Bronchial epithelial cell (primary cell): ENCODE measurements at regions not wholly inside any gene's neighbourhood (a gene's known extent, or its start where the extent isn't known, plus 50 kb on each side); places are given as distances from the start of the nearest gene placed in this dataset.

Experiments used
- DNase-seq: peaks from one replicate; pipeline ENCODE4 v3.0.0-alpha.2; 2010; ENCODE audit warnings: low read depth
- FAIRE-seq: peaks from 2 replicates; lab custom pipeline; 2011; peaks lifted over from hg19 to GRCh38; lab: Jason Lieb, UNC
- H3K27me3 ChIP-seq: 2 replicates; pipeline ENCODE4 v1.5.1; 2011; ENCODE audit warnings: low read length; ENCODE audit not compliant: control insufficient read depth, insufficient read depth
- H3K36me3 ChIP-seq: 2 replicates; pipeline ENCODE4 v1.5.1; 2011; ENCODE audit warnings: low read length; ENCODE audit not compliant: control insufficient read depth, insufficient read depth
- H3K4me3 ChIP-seq: 2 replicates; pipeline ENCODE4 v1.5.1; 2011; ENCODE audit warnings: mild to moderate bottlenecking, low read depth, low read length, control low read depth
- CTCF ChIP-seq: IDR thresholded peaks from 2 replicates; pipeline ENCODE4 v1.5.1; 2011; ENCODE audit warnings: mild to moderate bottlenecking, moderate library complexity, low read length, control low read depth, inconsistent platforms; ENCODE audit not compliant: insufficient read depth, severe bottlenecking

GRCh38 chr1:213440766-213441165 lies 389.7 kb downstream of the RPS6KC1 start:
- DNase-seq: no peak
- H3K36me3 ChIP-seq: no peaks in the 10 kb centered on the region
- no peak for FAIRE-seq

GRCh38 chr1:213443415-213443814 lies 392.4 kb downstream of the RPS6KC1 start:
- DNase-seq: peak; percentile 91
- no peak for TF ChIP-seq CTCF
- Histone ChIP-seq H3K36me3 (no peaks in the 10 kb centered on the region), H3K4me3 (no peak overlapping the region), H3K27me3 (peaks cover 2% of the 10 kb centered on the region)
- FAIRE-seq: no peak

More at GRCh38 chr1:213440766-213441165, 389.7 kb downstream of the RPS6KC1 start:
- peaks cover 2% of the 10 kb centered on the region for H3K27me3 ChIP-seq
- TF ChIP-seq CTCF: no peak
- no peak overlapping the region for H3K4me3 ChIP-seq

DNA sequence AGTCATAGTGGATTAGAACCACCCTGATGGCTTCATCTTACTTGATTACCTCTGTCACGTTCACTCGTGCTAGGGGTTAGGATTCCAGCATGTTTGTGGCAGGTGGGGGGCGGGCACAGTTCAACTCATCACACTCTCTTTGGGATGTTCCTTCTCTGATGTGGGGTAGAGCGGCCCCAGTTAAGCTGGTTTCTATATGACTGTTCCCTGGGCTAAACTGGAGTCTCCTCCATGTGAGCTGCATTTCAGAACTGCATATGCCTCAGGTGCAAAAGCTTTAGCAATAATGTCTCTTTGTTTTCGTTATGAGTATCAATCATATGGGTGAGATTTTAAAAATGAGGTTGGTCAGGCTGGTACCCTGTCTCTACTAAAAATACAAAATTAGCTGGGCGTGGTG lies 393.2 kb downstream of the RPS6KC1 start:
- FAIRE-seq (no peak), DNase-seq (no peak)
- no peak overlapping the region for H3K4me3 ChIP-seq
- H3K36me3 ChIP-seq: no peaks in the 10 kb centered on the region
- H3K27me3 ChIP-seq: peaks cover 2% of the 10 kb centered on the region
- TF ChIP-seq CTCF: no peak

DNA sequence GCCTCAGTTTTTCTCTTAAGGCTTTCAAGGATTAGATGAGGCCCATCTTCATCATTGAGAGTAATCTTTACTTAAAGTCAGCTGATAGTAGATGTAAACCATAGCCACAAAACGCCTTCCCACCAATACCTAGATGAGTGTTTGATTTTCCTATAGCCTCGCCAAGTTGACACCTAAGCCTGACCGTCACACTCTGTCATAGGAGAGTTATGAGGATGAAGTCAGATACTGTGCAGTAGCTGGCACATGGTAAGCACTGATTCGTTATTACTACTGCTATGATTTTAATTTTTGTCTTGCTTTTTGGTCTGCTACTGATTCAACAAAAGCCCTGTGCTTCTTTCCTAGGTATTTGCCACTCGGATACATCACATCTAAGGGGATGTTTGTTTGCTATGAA lies 395.5 kb downstream of the RPS6KC1 start:
- FAIRE-seq (no peak), DNase-seq (peak; percentile 24)
- no peaks in the 10 kb centered on the region for H3K36me3 ChIP-seq
- TF ChIP-seq CTCF: no peak
- peaks cover 2% of the 10 kb centered on the region for H3K27me3 ChIP-seq
- no peak overlapping the region for H3K4me3 ChIP-seq

DNA sequence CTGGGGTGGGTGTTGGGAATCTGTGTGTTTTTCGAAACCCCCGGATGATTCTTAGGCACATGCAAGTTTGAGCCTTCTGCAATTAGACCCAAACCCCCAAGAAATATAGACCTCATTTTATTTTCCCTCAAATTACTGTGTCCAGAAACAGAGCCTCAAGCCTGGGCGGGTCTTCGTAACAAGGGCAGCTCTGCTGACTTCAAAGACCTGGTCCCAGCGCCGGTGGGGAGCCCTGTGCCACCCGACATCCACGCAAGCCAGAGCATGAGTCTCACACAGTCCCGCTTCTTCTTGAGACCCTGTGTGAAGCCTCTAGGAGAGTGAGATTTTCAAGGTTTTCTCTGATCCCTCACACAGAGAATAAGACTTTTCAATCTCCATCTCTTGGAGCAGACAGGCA lies 397.3 kb downstream of the RPS6KC1 start:
- H3K4me3 ChIP-seq: no peak overlapping the region
- DNase-seq (no peak), FAIRE-seq (no peak)
- TF ChIP-seq CTCF: no peak
- no peaks in the 10 kb centered on the region for H3K36me3 ChIP-seq
- no peaks in the 10 kb centered on the region for H3K27me3 ChIP-seq

DNA sequence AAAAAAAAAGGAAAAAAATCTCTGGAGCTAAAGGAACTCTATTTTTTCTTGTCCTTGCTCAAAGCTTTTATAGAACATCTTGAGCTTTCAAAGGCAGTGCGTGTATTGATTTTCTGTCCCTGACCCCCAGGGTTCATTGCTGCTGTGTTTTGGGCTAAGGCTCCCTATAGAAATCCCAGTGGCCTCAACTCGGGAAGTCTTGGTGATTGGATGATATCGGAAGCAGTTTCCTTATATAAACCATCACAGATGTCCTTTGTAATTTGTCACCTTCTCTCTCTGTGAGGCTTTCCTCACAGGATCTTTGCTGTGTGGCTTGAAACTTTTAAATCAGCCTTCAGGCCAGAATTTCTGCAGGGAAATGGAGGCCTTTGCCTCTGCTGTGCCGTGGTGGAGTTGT lies 397.7 kb downstream of the RPS6KC1 start:
- no peak overlapping the region for H3K4me3 ChIP-seq
- no peak for TF ChIP-seq CTCF
- FAIRE-seq (no peak), DNase-seq (no peak)
- H3K27me3 ChIP-seq: no peaks in the 10 kb centered on the region
- H3K36me3 ChIP-seq: no peaks in the 10 kb centered on the region
